Heart left ventricle (tissue), 16 donors: ENCODE measurements at regions not wholly inside any gene's neighbourhood (a gene's known extent, or its start where the extent isn't known, plus 50 kb on each side); places are given as distances from the start of the nearest gene placed in this dataset.

Experiments used
- ATAC-seq, 4 donors: fragments of 200-7000 bp; cut with Tn5 transposase; one replicate each; pipeline ENCODE4 v1.9.1; 2020 to 2022; ENCODE audit warnings: moderate library complexity in 4 of 4, mild to moderate bottlenecking in 3 of 4, moderate number of reproducible peaks in 1 of 4
- DNase-seq, 5 donors: peaks; one replicate each; pipeline ENCODE4 v3.0.0-alpha.2; 2020
- H3K27ac ChIP-seq, 12 donors: fragments of 200-600 bp; sonication (generic) in 4 of 12; one replicate each; pipeline versions ENCODE4 v1.5.0 to v1.8.0; 2016 to 2022; ENCODE audit warnings: mild to moderate bottlenecking in 2 of 12
- H3K27me3 ChIP-seq, 9 donors: fragments of 200-600 bp; sonication (generic) in 2 of 9; one replicate each; pipeline versions ENCODE4 v1.5.1 to v1.8.0; 2016 to 2022; ENCODE audit warnings: mild to moderate bottlenecking in 3 of 9
- H3K36me3 ChIP-seq, 9 donors: fragments of 200-600 bp; sonication (generic) in 2 of 9; one replicate each; pipeline versions ENCODE4 v1.5.0 to v1.8.0; 2018 to 2022; ENCODE audit warnings: mild to moderate bottlenecking in 2 of 9
- H3K4me1 ChIP-seq, 12 donors: fragments of 200-600 bp; sonication (generic) in 4 of 12; one replicate each; pipeline versions ENCODE4 v1.5.0 to v1.8.0; 2016 to 2022; ENCODE audit warnings: mild to moderate bottlenecking in 3 of 12
- H3K4me3 ChIP-seq, 12 donors: fragments of 200-600 bp; sonication (generic) in 4 of 12; one replicate each; pipeline versions ENCODE4 v1.5.0 to v1.8.0; 2017 to 2022; ENCODE audit warnings: mild to moderate bottlenecking in 9 of 12, moderate library complexity in 4 of 12
- H3K9me3 ChIP-seq, 12 donors: fragments of 200-600 bp; sonication (generic) in 4 of 12; one replicate each; pipeline versions ENCODE4 v1.5.0 to v1.8.0; 2016 to 2022; ENCODE audit warnings: mild to moderate bottlenecking in 1 of 12
- POLR2A ChIP-seq, 2 donors: fragments of 450-650 bp; IDR thresholded peaks; one replicate each; pipeline ENCODE4 v1.6.1; 2017; ENCODE audit warnings: antibody characterized with exemption in 2 of 2, mild to moderate bottlenecking in 2 of 2, moderate library complexity in 2 of 2
- WGBS, 4 donors: extraction: QIAGEN DNeasy Blood & Tissue Kit in 2 of 4; methylation state at CpG; one replicate each; pipeline versions ENCODE4 v1.1.5 to v1.1.7; 2013 to 2018; 5-methylcytosine and 5-hydroxymethylcytosine counted together
- intact Hi-C, 10 donors: fragments of 100-400 bp; cut with DNase I; formaldehyde crosslinking; loops; one replicate each; pipeline versions ENCODE4 v1.11.1 to v1.14.2; 2022
- TF ChIP-seq, protein P1 (sequence below), 12 donors: fragments of 200-600 bp; sonication (generic) in 4 of 12; IDR thresholded peaks; one replicate each; pipeline versions ENCODE4 v1.5.0 to v1.8.0; 2018 to 2022; ENCODE audit warnings: antibody characterized with exemption in 12 of 12, mild to moderate bottlenecking in 5 of 12
- donor health status: ischemic (EF 13 %, LVEDD 7.1; RV severe dilation, severe dysfunction).
- donor health status: healthy with polysubstance abuse.
- donor health status: DM: no; HTN: yes; CAD: no.
- donor health status: DM: no; HTN: no; CAD: no.
- donor health status: ischemic (EF 25% LVEDD 6.9; RV normal size, moderate dysfunction).
- donor health status: ischemic (EF 25% LVEDD 5.7; RV mildly dilated, moderate dysfunction).
- donor health status: healthy.
- donor health status: DM: yes; HTN: yes; CAD: no.
- donor health status: ischemic (EF 35%, LVEDD 5.7; RV mildly dilated, moderate dysfunction).
- donor health status: nonischemic (EF 11% LVEDD 7.7; RV severe dilation, severe dysfunction).
- donor health status: DM: yes; HTN: yes; CAD: no.
- donor health status: PGD.
- donor health status: ischemic (EF 29% LVEDD 5.4; RV normal size, mild dysfunction).
- donor health status: nonischemic (EF 23%, LVEDD 6.1; RV moderate dilation, normal function).

DNA sequence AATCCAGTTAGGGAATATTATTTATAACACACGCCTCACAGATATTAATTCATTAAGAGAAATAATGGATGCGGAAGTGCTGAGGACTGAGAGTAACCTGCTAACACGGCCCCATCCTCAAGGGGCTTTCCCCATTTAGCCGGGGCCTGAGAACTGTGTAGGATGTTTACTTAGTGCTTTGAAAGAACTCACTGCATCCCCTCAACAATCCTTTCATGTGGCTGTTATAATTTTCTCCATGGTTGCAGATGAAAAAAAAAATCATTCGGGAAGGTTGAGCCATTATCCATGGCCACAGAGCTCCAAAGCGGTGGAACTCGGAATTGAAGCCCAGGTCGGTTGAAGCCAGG, 98.2 kb downstream of the ING1 start:
- Histone ChIP-seq H3K4me1 (peaks cover 0 to 14% (median 7%) of the 10 kb centered on the region in 12 donors), H3K4me3 (peak overlapping the region in 8 of 12 donors; percentile 7 to 53 (median 38)), H3K9me3 (no peaks in the 10 kb centered on the region), H3K27me3 (peaks cover 5 to 56% (median 39%) of the 10 kb centered on the region in 9 donors), H3K36me3 (no peaks in the 10 kb centered on the region), H3K27ac (no peak overlapping the region)
- ATAC-seq: no peak
- WGBS, 4 donors: 57 to 84% (median 66%) methylated on average over 8 of the region's 8 CpGs
- TF ChIP-seq POLR2A (IDR thresholded peaks at IDR 0.05): no peak
- TF ChIP-seq, protein P1, sequence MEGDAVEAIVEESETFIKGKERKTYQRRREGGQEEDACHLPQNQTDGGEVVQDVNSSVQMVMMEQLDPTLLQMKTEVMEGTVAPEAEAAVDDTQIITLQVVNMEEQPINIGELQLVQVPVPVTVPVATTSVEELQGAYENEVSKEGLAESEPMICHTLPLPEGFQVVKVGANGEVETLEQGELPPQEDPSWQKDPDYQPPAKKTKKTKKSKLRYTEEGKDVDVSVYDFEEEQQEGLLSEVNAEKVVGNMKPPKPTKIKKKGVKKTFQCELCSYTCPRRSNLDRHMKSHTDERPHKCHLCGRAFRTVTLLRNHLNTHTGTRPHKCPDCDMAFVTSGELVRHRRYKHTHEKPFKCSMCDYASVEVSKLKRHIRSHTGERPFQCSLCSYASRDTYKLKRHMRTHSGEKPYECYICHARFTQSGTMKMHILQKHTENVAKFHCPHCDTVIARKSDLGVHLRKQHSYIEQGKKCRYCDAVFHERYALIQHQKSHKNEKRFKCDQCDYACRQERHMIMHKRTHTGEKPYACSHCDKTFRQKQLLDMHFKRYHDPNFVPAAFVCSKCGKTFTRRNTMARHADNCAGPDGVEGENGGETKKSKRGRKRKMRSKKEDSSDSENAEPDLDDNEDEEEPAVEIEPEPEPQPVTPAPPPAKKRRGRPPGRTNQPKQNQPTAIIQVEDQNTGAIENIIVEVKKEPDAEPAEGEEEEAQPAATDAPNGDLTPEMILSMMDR (IDR thresholded peaks at IDR 0.05): no peak
- intact Hi-C loops: loop anchor here in 4 of 10 donors (10.0 kb wide), 4 partner anchors 97 to 357 kb away; partner anchors contain the start of genes CARS2 (in 1 of the 4) and ING1 (in 1 of the 4)
- no peak for DNase-seq

DNA sequence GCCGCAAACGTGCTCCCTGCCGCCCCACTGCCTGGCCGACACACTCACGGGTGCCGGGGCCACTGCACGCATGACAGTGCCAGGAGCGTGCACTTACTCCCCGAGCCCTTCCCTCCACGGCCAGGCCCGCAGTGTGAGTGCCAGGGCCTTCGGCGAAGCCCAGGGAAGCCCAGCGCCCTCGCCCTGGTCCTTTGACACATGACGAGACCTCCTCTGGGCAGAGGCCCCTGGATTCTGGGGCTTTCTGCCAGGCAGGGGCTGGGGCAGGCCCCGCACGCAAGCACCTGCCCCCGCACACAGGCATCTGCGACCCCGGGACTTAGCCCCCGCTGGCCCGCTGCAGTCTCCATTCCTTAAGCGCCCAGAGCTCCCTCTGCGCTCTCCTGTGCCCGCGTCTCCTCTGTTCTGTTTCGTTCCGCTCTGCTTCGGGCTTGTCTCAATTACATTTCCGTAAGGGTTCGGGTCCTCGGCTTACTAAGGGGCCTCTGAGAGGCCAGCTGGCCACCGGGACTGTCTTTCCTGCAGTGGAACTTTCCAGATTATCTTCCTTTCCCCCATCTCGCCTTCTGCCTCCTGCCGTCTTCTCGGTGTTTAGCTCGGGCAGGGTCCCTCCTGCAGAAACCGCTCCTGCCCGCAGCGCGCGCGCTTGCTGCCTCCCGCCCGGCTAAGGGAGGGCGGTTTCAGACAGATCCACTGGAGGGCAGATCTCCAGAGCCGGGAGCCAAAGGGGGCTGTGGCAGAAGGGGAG, 98.8 kb downstream of the ING1 start:
- H3K9me3 ChIP-seq: no peaks in the 10 kb centered on the region
- intact Hi-C loops: loop anchor here in 4 of 10 donors (10.0 kb wide), 4 partner anchors 97 to 357 kb away; partner anchors contain the start of genes CARS2 (in 1 of the 4) and ING1 (in 1 of the 4)
- ATAC-seq: peak in 3 of 4 donors; percentile 52 to 72 (median 56)
- peaks cover 0 to 14% (median 7%) of the 10 kb centered on the region in 12 donors for H3K4me1 ChIP-seq
- peaks cover 5 to 53% (median 39%) of the 10 kb centered on the region in 9 donors for H3K27me3 ChIP-seq
- WGBS, 4 donors: 17 to 34% (median 22%) methylated on average over 38 to 48 of the region's 48 CpGs
- H3K36me3 ChIP-seq: no peaks in the 10 kb centered on the region
- DNase-seq: no peak
- H3K4me3 ChIP-seq: peak overlapping the region in 11 of 12 donors; percentile 7 to 53 (median 37)
- TF ChIP-seq, protein P1 (IDR thresholded peaks at IDR 0.05): peak in 4 of 12 donors; percentile 20 to 29 (median 25)
- no peak for TF ChIP-seq POLR2A (IDR thresholded peaks at IDR 0.05)
- H3K27ac ChIP-seq: no peak overlapping the region

DNA sequence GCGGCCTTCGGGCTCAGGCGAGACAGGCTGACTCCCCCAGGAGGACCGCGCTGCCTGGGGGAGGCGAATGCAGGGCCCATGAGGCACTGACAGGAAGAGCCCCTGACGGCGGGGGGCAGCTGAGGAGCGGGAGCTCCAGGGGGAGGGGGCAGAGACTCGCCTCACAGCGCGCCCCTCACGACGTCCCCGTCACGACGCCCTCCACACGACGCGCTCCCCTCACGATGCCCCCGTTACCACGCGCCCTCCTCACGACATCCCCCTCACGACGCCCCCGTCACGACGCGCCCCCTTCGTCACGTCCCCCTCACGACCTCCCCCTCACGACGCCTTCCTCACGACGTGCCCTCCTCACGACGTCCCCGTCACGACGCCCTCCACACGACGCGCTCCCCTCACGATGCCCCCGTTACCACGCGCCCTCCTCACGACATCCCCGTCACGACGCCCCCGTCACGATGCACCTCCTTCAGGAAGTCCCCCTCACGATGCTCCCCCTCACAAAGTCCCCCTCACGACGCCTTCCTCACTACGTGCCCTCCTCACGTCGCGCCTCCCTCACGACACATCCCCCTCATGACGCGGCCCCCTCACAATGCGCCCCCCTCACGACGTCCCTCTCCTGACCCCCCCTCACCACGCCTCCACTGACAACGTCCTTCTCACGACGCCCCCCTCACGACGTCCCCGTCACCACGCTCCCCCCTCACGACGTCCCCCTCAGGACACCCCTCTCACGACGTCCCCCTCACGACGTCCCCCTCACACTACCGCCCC, 99.6 kb downstream of the ING1 start:
- intact Hi-C loops: loop anchor here in 4 of 10 donors (10.0 kb wide), 4 partner anchors 98 to 358 kb away; partner anchors contain the start of genes CARS2 (in 1 of the 4) and ING1 (in 1 of the 4)
- TF ChIP-seq, protein P1 (IDR thresholded peaks at IDR 0.05): no peak
- DNase-seq (peak in 1 of 5 donors; percentile 25), ATAC-seq (no peak)
- no peaks in the 10 kb centered on the region for H3K36me3 ChIP-seq
- 49 to 72% (median 57%) methylated on average over 73 to 84 of the region's 84 CpGs for WGBS, 4 donors
- peaks cover 5 to 46% (median 35%) of the 10 kb centered on the region in 9 donors for H3K27me3 ChIP-seq
- H3K9me3 ChIP-seq: no peaks in the 10 kb centered on the region
- H3K4me3 ChIP-seq: peak overlapping the region in 10 of 12 donors; percentile 7 to 53 (median 38)
- no peak overlapping the region for H3K27ac ChIP-seq
- peaks cover 0 to 14% (median 7%) of the 10 kb centered on the region in 12 donors for H3K4me1 ChIP-seq
